ENCODE measurements at regions not wholly inside any gene's neighbourhood (a gene's known extent, or its start where the extent isn't known, plus 50 kb on each side); places are given as distances from the start of the nearest gene placed in this dataset.

- DNase-seq (ENCODE audit: low spot score), result no peak
- Histone ChIP-seq H3K27me3 (ENCODE audit: control insufficient read depth in 4 of 4, insufficient read depth in 4 of 4, low read length in 3 of 4) (no peaks in the 10 kb centered on the region), H3K36me3 (ENCODE audit: control insufficient read depth in 4 of 4, insufficient read depth in 3 of 4, low read depth in 1 of 4, low read length in 3 of 4) (no peaks in the 10 kb centered on the region), H3K27ac (ENCODE audit: low read depth in 1 of 2, low read length in 2 of 2) (no peak overlapping the region), H3K4me3 (ENCODE audit: low read depth in 1 of 3, low read length in 3 of 3) (no peak overlapping the region), H3K4me1 (ENCODE audit: control insufficient read depth in 4 of 4, insufficient read depth in 4 of 4, low read length in 3 of 4) (no peaks in the 10 kb centered on the region), H3K9ac (ENCODE audit: low read depth in 1 of 2, low read length in 2 of 2) (no peak overlapping the region), H3K9me3 (ENCODE audit: control insufficient read depth in 4 of 4, low read length in 3 of 4) (no peaks in the 10 kb centered on the region)
- WGBS, result 72% methylated on average over 4 of the region's 4 CpGs
- TF ChIP-seq YY1 (IDR thresholded peaks at IDR 0.05), result no peak
- no peak for TF ChIP-seq GABPA (IDR thresholded peaks at IDR 0.05 in 1 of 2, conservative IDR thresholded peaks at IDR 0.05 in 1 of 2)
- no peak for TF ChIP-seq ZBTB33 (IDR thresholded peaks at IDR 0.05)
- TF ChIP-seq FOXA2 (IDR thresholded peaks at IDR 0.05), result no peak
- no peak for TF ChIP-seq MAX (IDR thresholded peaks at IDR 0.05)
- TF ChIP-seq HNF4A (conservative IDR thresholded peaks at IDR 0.05), result no peak
- no peak for TF ChIP-seq HNF4G (IDR thresholded peaks at IDR 0.05)
- no peak for TF ChIP-seq RAD21 (IDR thresholded peaks at IDR 0.05)
Measured at GRCh38 chr5:123879071-123879470, 367.1 kb downstream of the CSNK1G3 start.

GRCh38 chr5:123876276-123876790, 364.4 kb downstream of the CSNK1G3 start:
- WGBS, result 83% methylated on average over 4 of the region's 4 CpGs

GRCh38 chr5:123875561-123876275, 363.7 kb downstream of the CSNK1G3 start:
- no peaks in the 10 kb centered on the region for H3K27me3 ChIP-seq (ENCODE audit: control insufficient read depth in 4 of 4, insufficient read depth in 4 of 4, low read length in 3 of 4)
- no peak overlapping the region for H3K4me3 ChIP-seq (ENCODE audit: low read depth in 1 of 3, low read length in 3 of 3)
- 19% methylated on average over 7 of the region's 7 CpGs for WGBS
- DNase-seq (ENCODE audit: low spot score), result peak; percentile 42
- H3K9ac ChIP-seq (ENCODE audit: low read depth in 1 of 2, low read length in 2 of 2), result no peak overlapping the region
- no peak overlapping the region for H3K27ac ChIP-seq (ENCODE audit: low read depth in 1 of 2, low read length in 2 of 2)
- no peaks in the 10 kb centered on the region for H3K9me3 ChIP-seq (ENCODE audit: control insufficient read depth in 4 of 4, low read length in 3 of 4)
- H3K36me3 ChIP-seq (ENCODE audit: control insufficient read depth in 4 of 4, insufficient read depth in 3 of 4, low read depth in 1 of 4, low read length in 3 of 4), result no peaks in the 10 kb centered on the region
- no peaks in the 10 kb centered on the region for H3K4me1 ChIP-seq (ENCODE audit: control insufficient read depth in 4 of 4, insufficient read depth in 4 of 4, low read length in 3 of 4)
- TF ChIP-seq ZBTB33 (IDR thresholded peaks at IDR 0.05) (no peak), ATF3 (IDR thresholded peaks at IDR 0.05) (no peak), FOXA1 (IDR thresholded peaks at IDR 0.05) (no peak), HNF4G (IDR thresholded peaks at IDR 0.05) (no peak), EGR1 (IDR thresholded peaks at IDR 0.05; ENCODE audit: low read depth in 2 of 2) (no peak), HNF4A (conservative IDR thresholded peaks at IDR 0.05) (no peak), GABPA (IDR thresholded peaks at IDR 0.05 in 1 of 2, conservative IDR thresholded peaks at IDR 0.05 in 1 of 2) (no peak), MAX (IDR thresholded peaks at IDR 0.05) (no peak), FOXA2 (IDR thresholded peaks at IDR 0.05) (no peak), RAD21 (IDR thresholded peaks at IDR 0.05) (no peak), SP1 (IDR thresholded peaks at IDR 0.05) (no peak), TAF1 (conservative IDR thresholded peaks at IDR 0.05) (no peak), JUND (IDR thresholded peaks at IDR 0.05) (no peak), YY1 (IDR thresholded peaks at IDR 0.05) (no peak)

More at GRCh38 chr5:123876276-123876790, 364.4 kb downstream of the CSNK1G3 start:
- H3K4me3 ChIP-seq (ENCODE audit: low read depth in 1 of 3, low read length in 3 of 3), result no peak overlapping the region
- no peak overlapping the region for H3K9ac ChIP-seq (ENCODE audit: low read depth in 1 of 2, low read length in 2 of 2)
- no peaks in the 10 kb centered on the region for H3K9me3 ChIP-seq (ENCODE audit: control insufficient read depth in 4 of 4, low read length in 3 of 4)
- no peak for TF ChIP-seq JUND (IDR thresholded peaks at IDR 0.05)
- TF ChIP-seq SP1 (IDR thresholded peaks at IDR 0.05), result no peak
- TF ChIP-seq ZBTB33 (IDR thresholded peaks at IDR 0.05), result no peak
- TF ChIP-seq RAD21 (IDR thresholded peaks at IDR 0.05), result no peak
- no peak for TF ChIP-seq FOXA1 (IDR thresholded peaks at IDR 0.05)
- TF ChIP-seq HNF4G (IDR thresholded peaks at IDR 0.05), result no peak
- H3K36me3 ChIP-seq (ENCODE audit: control insufficient read depth in 4 of 4, insufficient read depth in 3 of 4, low read depth in 1 of 4, low read length in 3 of 4), result no peaks in the 10 kb centered on the region
- no peaks in the 10 kb centered on the region for H3K4me1 ChIP-seq (ENCODE audit: control insufficient read depth in 4 of 4, insufficient read depth in 4 of 4, low read length in 3 of 4)
- H3K27ac ChIP-seq (ENCODE audit: low read depth in 1 of 2, low read length in 2 of 2), result no peak overlapping the region
- no peaks in the 10 kb centered on the region for H3K27me3 ChIP-seq (ENCODE audit: control insufficient read depth in 4 of 4, insufficient read depth in 4 of 4, low read length in 3 of 4)
- no peak for DNase-seq (ENCODE audit: low spot score)
